ENCODE measurements at regions not wholly inside any gene's neighbourhood (a gene's known extent, or its start where the extent isn't known, plus 50 kb on each side); places are given as distances from the start of the nearest gene placed in this dataset.
"Not testable (repeated sequence)": the region's sequence is repeated elsewhere in the genome, so short reads cannot be mapped to it uniquely, and the experiment has no call there.

- DNase-seq (ENCODE audit: low read depth), result no peak
Observed at GRCh38 chr5:158200619-158201018, 341.7 kb upstream of the CLINT1 start.

- DNase-seq (ENCODE audit: low read depth), result no peak
Observed at GRCh38 chr5:158198636-158199035, 339.7 kb upstream of the CLINT1 start.

- DNase-seq (ENCODE audit: low read depth), result no peak
Observed at GRCh38 chr5:158195416-158196210, 336.7 kb upstream of the CLINT1 start.

- no peak for DNase-seq (ENCODE audit: low read depth)
Observed at GRCh38 chr5:158194561-158194976, 335.6 kb upstream of the CLINT1 start.

- DNase-seq (ENCODE audit: low read depth), result not testable (repeated sequence)
Observed at GRCh38 chr5:158193395-158193794, 334.4 kb upstream of the CLINT1 start.

- no peak for DNase-seq (ENCODE audit: low read depth)
Observed at GRCh38 chr5:158180407-158180806, 321.5 kb upstream of the CLINT1 start.

GRCh38 chr5:158179271-158179670 lies 320.3 kb upstream of the CLINT1 start:
- no peak for DNase-seq (ENCODE audit: low read depth)

GRCh38 chr5:158178535-158178934 lies 319.6 kb upstream of the CLINT1 start:
- no peak for DNase-seq (ENCODE audit: low read depth)

GRCh38 chr5:158177146-158177545 lies 318.2 kb upstream of the CLINT1 start:
- DNase-seq (ENCODE audit: low read depth), result no peak

- DNase-seq (ENCODE audit: low read depth), result no peak
Observed at GRCh38 chr5:158175934-158176481, 317.1 kb upstream of the CLINT1 start.

GRCh38 chr5:158174918-158175851 lies 316.2 kb upstream of the CLINT1 start:
- DNase-seq (ENCODE audit: low read depth), result peak; percentile 31

- DNase-seq (ENCODE audit: low read depth), result no peak
Observed at GRCh38 chr5:158174026-158174425, 315.1 kb upstream of the CLINT1 start.

GRCh38 chr5:158172005-158172404 lies 313.1 kb upstream of the CLINT1 start:
- DNase-seq (ENCODE audit: low read depth), result no peak

GRCh38 chr5:158170534-158170933 lies 311.6 kb upstream of the CLINT1 start:
- DNase-seq (ENCODE audit: low read depth), result no peak

- DNase-seq (ENCODE audit: low read depth), result no peak
Observed at GRCh38 chr5:158170060-158170459, 311.1 kb upstream of the CLINT1 start.

- no peak for DNase-seq (ENCODE audit: low read depth)
Observed at GRCh38 chr5:158166424-158166823, 307.5 kb upstream of the CLINT1 start.

GRCh38 chr5:158165647-158166046 lies 306.7 kb upstream of the CLINT1 start:
- DNase-seq (ENCODE audit: low read depth), result no peak

- DNase-seq (ENCODE audit: low read depth), result no peak
Observed at GRCh38 chr5:158164296-158165047, 305.5 kb upstream of the CLINT1 start.

- DNase-seq (ENCODE audit: low read depth), result no peak
Observed at GRCh38 chr5:158163451-158164295, 304.7 kb upstream of the CLINT1 start.

- no peak for DNase-seq (ENCODE audit: low read depth)
Observed at GRCh38 chr5:158162479-158163034, 303.6 kb upstream of the CLINT1 start.

GRCh38 chr5:158162026-158162425 lies 303.1 kb upstream of the CLINT1 start:
- DNase-seq (ENCODE audit: low read depth), result no peak

Data from stimulated activated CD8-positive, alpha-beta memory T cell treated with anti-CD3 and anti-CD28 coated beads, Interleukin-4, amount 100 ng/mL, for 24 hours (primary cell).